HCT116 (cell line): ENCODE measurements at regions not wholly inside any gene's neighbourhood (a gene's known extent, or its start where the extent isn't known, plus 50 kb on each side); places are given as distances from the start of the nearest gene placed in this dataset.

ENCODE experiments used
- ATAC-seq: fragments of 200-7000 bp; cut with Tn5 transposase; 2 replicates; pipeline ENCODE4 v1.9.1; 2020; ENCODE audit warnings: mild to moderate bottlenecking, moderate library complexity
- BruUV-seq: library from RNA; stranded (reverse); fragments of 400-500 nt; replicated peaks from 2 replicates; lab custom pipeline; 2021; lab: Mats Ljungman, UMichigan
- CTCF ChIA-PET: fragments of 300-600 bp; sonication (Branson Sonifier 250); formaldehyde crosslinking; loops from one replicate; lab custom pipeline; 2021; ENCODE audit warnings: antibody characterized with exemption; lab: Charles Lee
- POLR2A ChIA-PET: fragments of 300-600, 350-600 bp; sonication (Branson Sonifier 250); formaldehyde crosslinking; loops from one replicate; lab custom pipeline; 2021; ENCODE audit warnings: antibody characterized with exemption; lab: Charles Lee
- RAD21 ChIA-PET, 2 experiments: fragments of 300-600 bp; sonication (Branson Sonifier 250); formaldehyde crosslinking; loops; one replicate each; lab custom pipeline; 2023; ENCODE audit warnings: low total read pairs in 2 of 2; ENCODE audit not compliant: uncharacterized antibody in 2 of 2, unreplicated experiment in 2 of 2, low non-redundant PET in 1 of 2; lab: Charles Lee
- DNase-seq: peaks from one replicate; pipeline ENCODE4 v3.0.0-alpha.2; 2010; ENCODE audit warnings: low read depth, low spot score
- H2AFZ ChIP-seq: fragments of 200-600 bp; shearing (Covaris generic), sonication (generic); 2 replicates; pipeline ENCODE4 v1.6.1; 2017; ENCODE audit warnings: low read depth, mixed run types, mixed read lengths, antibody characterized with exemption, low read length; ENCODE audit not compliant: poor library complexity, severe bottlenecking
- H3K27ac ChIP-seq: 2 replicates; pipeline ENCODE4 v1.5.1; 2012; ENCODE audit warnings: low read depth, low read length
- H3K27me3 ChIP-seq: fragments of 200-600 bp; sonication (generic); 2 replicates; pipeline ENCODE4 v1.6.1; 2016; ENCODE audit warnings: mixed run types, low read length, mixed read lengths; ENCODE audit not compliant: insufficient read depth
- H3K36me3 ChIP-seq, 2 experiments: fragments of 200-500 bp in 1 of 2; fragments of 200-600 bp in 1 of 2; sonication (Bioruptor generic) in 1 of 2; sonication (generic) in 1 of 2; 2 replicates each; pipeline versions ENCODE4 v1.5.1 to v1.6.1; 2014 to 2016; ENCODE audit warnings: low read length in 2 of 2, inconsistent platforms in 1 of 2, mixed read lengths in 1 of 2, mixed run types in 1 of 2; ENCODE audit not compliant: insufficient read depth in 2 of 2, control insufficient read depth in 1 of 2
- H3K4me1 ChIP-seq, 2 experiments: fragments of 200-600 bp in 1 of 2; sonication (generic) in 1 of 2; 2 replicates each; pipeline versions ENCODE4 v1.5.1 to v1.6.1; 2012 to 2017; ENCODE audit warnings: low read length in 2 of 2, inconsistent platforms in 1 of 2, mild to moderate bottlenecking in 1 of 2, mixed read lengths in 1 of 2, mixed run types in 1 of 2, moderate library complexity in 1 of 2; ENCODE audit not compliant: insufficient read depth in 2 of 2, control insufficient read depth in 1 of 2
- H3K4me2 ChIP-seq: fragments of 200-600 bp; sonication (generic); 2 replicates; pipeline ENCODE4 v1.6.1; 2017; ENCODE audit warnings: mixed run types, low read length, mixed read lengths
- H3K4me3 ChIP-seq, 2 experiments: fragments of 200-600 bp in 1 of 2; sonication (generic) in 1 of 2; replicated peaks in 1 of 2; 2 replicates each; pipeline ENCODE4 v1.5.1; 2011 to 2016; ENCODE audit warnings: low read length in 2 of 2, control low read depth in 1 of 2, low read depth in 1 of 2, mild to moderate bottlenecking in 1 of 2, mixed read lengths in 1 of 2, mixed run types in 1 of 2
- H3K79me2 ChIP-seq: fragments of 200-600 bp; sonication (generic); 2 replicates; pipeline ENCODE4 v1.6.1; 2017; ENCODE audit warnings: mild to moderate bottlenecking, mixed run types, low read length, moderate library complexity, mixed read lengths; ENCODE audit not compliant: insufficient read depth
- H3K9ac ChIP-seq: fragments of 200-600 bp; sonication (generic); 2 replicates; pipeline ENCODE4 v1.6.1; 2016; ENCODE audit warnings: low read length, mixed read lengths
- H3K9me2 ChIP-seq: fragments of 200-600 bp; sonication (generic), shearing (Covaris generic); 2 replicates; pipeline ENCODE4 v1.6.1; 2017; ENCODE audit warnings: mixed run types, mild to moderate bottlenecking, moderate library complexity; ENCODE audit not compliant: insufficient read depth
- H3K9me3 ChIP-seq, 2 experiments: fragments of 200-500 bp in 1 of 2; fragments of 200-600 bp in 1 of 2; sonication (Bioruptor generic) in 1 of 2; sonication (generic) in 1 of 2; 2 replicates each; pipeline ENCODE4 v1.6.1; 2014 to 2017; ENCODE audit warnings: low read length in 2 of 2, mixed read lengths in 2 of 2, inconsistent platforms in 1 of 2, low read depth in 1 of 2, mild to moderate bottlenecking in 1 of 2, mixed run types in 1 of 2, moderate library complexity in 1 of 2; ENCODE audit not compliant: control insufficient read depth in 1 of 2, insufficient read depth in 1 of 2
- H4K20me1 ChIP-seq: fragments of 200-600 bp; sonication (generic), shearing (Covaris generic); 2 replicates; pipeline ENCODE4 v1.6.1; 2017; ENCODE audit warnings: mixed run types, mild to moderate bottlenecking, moderate library complexity; ENCODE audit not compliant: insufficient read depth
- CBX3 ChIP-seq: IDR thresholded peaks from 2 replicates; pipeline ENCODE4 v1.6.1; 2012; ENCODE audit warnings: low read depth
- CEBPB ChIP-seq: IDR thresholded peaks from 2 replicates; pipeline ENCODE4 v1.6.1; 2012; ENCODE audit warnings: low read depth
- ELF1 ChIP-seq: IDR thresholded peaks from 2 replicates; pipeline ENCODE4 v1.6.1; 2012; ENCODE audit warnings: low read depth, borderline replicate concordance
- EZH2 ChIP-seq: fragments of 200-600 bp; sonication (generic); IDR thresholded peaks from 2 replicates; pipeline ENCODE4 v1.6.1; 2017; ENCODE audit warnings: antibody characterized with exemption, mixed run types
- EZH2phosphoT487 ChIP-seq: fragments of 200-600 bp; IDR thresholded peaks from 2 replicates; pipeline ENCODE4 v1.6.1; 2018; ENCODE audit warnings: antibody characterized with exemption, borderline replicate concordance
- FOSL1 ChIP-seq: IDR thresholded peaks from 2 replicates; pipeline ENCODE4 v1.6.1; 2012; ENCODE audit warnings: low read depth
- JUND ChIP-seq: IDR thresholded peaks from 2 replicates; pipeline ENCODE4 v1.6.1; 2012
- POLR2A ChIP-seq: IDR thresholded peaks from 2 replicates; pipeline ENCODE4 v1.7.0; 2011; ENCODE audit warnings: borderline replicate concordance; ENCODE audit not compliant: insufficient read depth, insufficient read length; ENCODE audit errors: extremely low read depth
- POLR2AphosphoS5 ChIP-seq: IDR thresholded peaks from 2 replicates; pipeline ENCODE4 v1.6.1; 2011; ENCODE audit warnings: mild to moderate bottlenecking, low read depth, low read length, moderate library complexity
- SP1 ChIP-seq: IDR thresholded peaks from 2 replicates; pipeline ENCODE4 v1.6.1; 2012; ENCODE audit warnings: low read depth
- SRF ChIP-seq: IDR thresholded peaks from 2 replicates; pipeline ENCODE4 v1.6.1; 2012; ENCODE audit warnings: low read depth
- TCF7L2 ChIP-seq: IDR thresholded peaks from 2 replicates; pipeline ENCODE4 v1.7.0; 2011; ENCODE audit warnings: borderline replicate concordance, inconsistent platforms; ENCODE audit not compliant: insufficient read depth, insufficient read length; ENCODE audit errors: extremely low read depth
- YY1 ChIP-seq: IDR thresholded peaks from 2 replicates; pipeline ENCODE4 v1.6.1; 2011; ENCODE audit warnings: low read length, low read depth, moderate library complexity, mild to moderate bottlenecking; ENCODE audit not compliant: insufficient replicate concordance; ENCODE audit errors: extremely low read depth
- ZFX ChIP-seq: fragments of 450-650 bp; IDR thresholded peaks from 2 replicates; pipeline ENCODE4 v1.6.1; 2017
- ZNF274 ChIP-seq: fragments of 200-500 bp; sonication (Bioruptor generic); IDR thresholded peaks from 2 replicates; pipeline ENCODE4 v1.6.1; 2014; ENCODE audit warnings: mild to moderate bottlenecking, low read depth, low read length, inconsistent platforms
- intact Hi-C: fragments of 100-400 bp; cut with micrococcal nuclease; formaldehyde crosslinking; loops from 2 replicates; pipeline ENCODE4 v1.10.0; 2022
- TF ChIP-seq, protein P1 (sequence below): IDR thresholded peaks from 2 replicates; pipeline ENCODE4 v1.6.1; 2012

DNA sequence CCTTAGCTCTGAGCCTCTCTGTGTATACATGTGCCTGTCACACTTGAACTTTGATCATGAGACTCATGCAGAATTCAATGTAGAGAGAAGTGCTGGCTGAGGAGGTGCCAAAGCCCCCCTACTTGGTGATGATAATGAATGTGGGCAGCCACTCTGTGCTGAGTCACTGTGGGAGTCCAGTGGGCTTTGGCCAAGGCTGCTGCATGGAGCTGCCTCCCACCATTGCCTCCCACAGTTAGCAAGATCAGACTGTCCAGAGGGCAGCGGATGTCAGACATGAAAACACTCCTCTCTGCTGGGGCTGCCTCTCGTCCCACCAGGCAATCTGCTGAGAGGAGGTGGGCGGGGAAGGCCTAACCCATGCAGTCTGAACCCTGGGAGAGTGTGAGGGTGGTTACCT, 180.3 kb downstream of the SH2D4B start:
- no peak overlapping the region for H3K4me2 ChIP-seq
- H3K9me2 ChIP-seq = no peaks in the 10 kb centered on the region
- no peak overlapping the region for H2AFZ ChIP-seq
- H3K9ac ChIP-seq = no peak overlapping the region
- no peaks in the 10 kb centered on the region for H3K79me2 ChIP-seq
- H3K27me3 ChIP-seq = peaks cover 10% of the 10 kb centered on the region
- H3K36me3 ChIP-seq = no peaks in the 10 kb centered on the region
- TF ChIP-seq ELF1 (no peak), YY1 (no peak), CBX3 (no peak), SP1 (no peak), EZH2 (no peak), TCF7L2 (no peak), EZH2phosphoT487 (no peak), CEBPB (no peak), FOSL1 (no peak), ZNF274 (no peak), POLR2A (no peak), POLR2AphosphoS5 (no peak)
- TF ChIP-seq, protein P1, sequence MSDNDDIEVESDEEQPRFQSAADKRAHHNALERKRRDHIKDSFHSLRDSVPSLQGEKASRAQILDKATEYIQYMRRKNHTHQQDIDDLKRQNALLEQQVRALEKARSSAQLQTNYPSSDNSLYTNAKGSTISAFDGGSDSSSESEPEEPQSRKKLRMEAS = no peak
- TF ChIP-seq, all 23 proteins: peak for 0
- no TSS peak for BruUV-seq
- H3K4me3 ChIP-seq = no peak overlapping the region
- ChIA-PET CTCF (no interaction called here), RAD21 (no interaction called here), POLR2A (no interaction called here)
- ATAC-seq (no peak), DNase-seq (no peak)
- no peaks in the 10 kb centered on the region for H3K4me1 ChIP-seq
- no peaks in the 10 kb centered on the region for H3K9me3 ChIP-seq
- no peak overlapping the region for H3K27ac ChIP-seq
- intact Hi-C loops = no loop called here
- H4K20me1 ChIP-seq = no peaks in the 10 kb centered on the region

DNA sequence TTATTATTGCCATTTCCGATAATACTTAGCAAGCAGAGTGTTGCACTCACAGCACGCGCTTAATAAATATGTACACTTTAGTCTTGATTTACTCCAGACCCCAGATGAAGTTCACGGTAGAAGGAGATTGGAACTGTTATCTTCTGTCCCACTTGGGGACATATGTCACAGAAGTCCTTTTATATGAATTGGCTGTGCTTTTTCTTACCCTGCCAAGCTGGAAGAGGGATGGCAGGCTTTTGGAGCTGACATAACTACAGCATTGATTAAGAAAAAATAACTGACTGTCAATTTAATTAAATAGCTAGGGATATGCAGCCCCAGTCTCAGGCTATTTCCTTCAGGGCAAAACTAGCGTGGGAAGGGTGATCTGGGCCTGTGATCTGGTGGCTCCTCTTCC, 182.2 kb downstream of the SH2D4B start:
- no peaks in the 10 kb centered on the region for H3K9me3 ChIP-seq
- RAD21 ChIA-PET = no interaction called here
- H3K79me2 ChIP-seq = no peaks in the 10 kb centered on the region
- DNase-seq = no peak
- TF ChIP-seq CBX3 (no peak), TCF7L2 (no peak), YY1 (no peak), ZFX (no peak), SRF (no peak), POLR2AphosphoS5 (no peak), EZH2 (no peak), JUND (no peak)
- TF ChIP-seq, all 23 proteins: peak for 0
- intact Hi-C loops = no loop called here
- CTCF ChIA-PET = no interaction called here
- H3K4me1 ChIP-seq = no peaks in the 10 kb centered on the region
- no peak overlapping the region for H3K9ac ChIP-seq
- BruUV-seq = no TSS peak
- no peak overlapping the region for H3K4me3 ChIP-seq
- H3K4me2 ChIP-seq = no peak overlapping the region
- no peaks in the 10 kb centered on the region for H3K36me3 ChIP-seq
- H3K27ac ChIP-seq = no peak overlapping the region
- ATAC-seq = no peak
- no peak overlapping the region for H2AFZ ChIP-seq
- POLR2A ChIA-PET = no interaction called here
- no peaks in the 10 kb centered on the region for H3K9me2 ChIP-seq
- H3K27me3 ChIP-seq = no peaks in the 10 kb centered on the region
- no peaks in the 10 kb centered on the region for H4K20me1 ChIP-seq
